Right atrium auricular region (tissue), 2 donors: ENCODE measurements at regions not wholly inside any gene's neighbourhood (a gene's known extent, or its start where the extent isn't known, plus 50 kb on each side); places are given as distances from the start of the nearest gene placed in this dataset.

Experiments used
- DNase-seq: peaks from one replicate; pipeline ENCODE4 v3.0.0-alpha.2; 2019; ENCODE audit warnings: low spot score
- H3K27ac ChIP-seq, 2 donors: fragments of 200-600 bp; sonication (generic); 1 replicate in 1 of 2; 2 replicates in 1 of 2; pipeline ENCODE4 v1.5.1; 2016 to 2019
- H3K27me3 ChIP-seq, 2 donors: fragments of 200-600 bp; sonication (generic); one replicate each; pipeline versions ENCODE4 v1.5.1 to v1.6.0; 2017 to 2019
- H3K36me3 ChIP-seq: fragments of 200-600 bp; sonication (generic); one replicate; pipeline ENCODE4 v1.5.1; 2016
- H3K4me1 ChIP-seq, 2 donors: fragments of 200-600 bp; sonication (generic); one replicate each; pipeline versions ENCODE4 v1.5.1 to v1.6.0; 2017 to 2019
- H3K4me3 ChIP-seq, 2 donors: fragments of 200-600 bp; sonication (generic); 1 replicate in 1 of 2; 2 replicates in 1 of 2; pipeline ENCODE4 v1.5.1; 2017 to 2019; ENCODE audit warnings: mild to moderate bottlenecking in 1 of 2, moderate library complexity in 1 of 2
- H3K9me3 ChIP-seq, 2 donors: fragments of 200-600 bp; sonication (generic); one replicate each; pipeline ENCODE4 v1.5.1; 2019
- CTCF ChIP-seq, 2 donors: fragments of 200-600 bp; sonication (generic); IDR thresholded peaks; one replicate each; pipeline ENCODE4 v1.5.1; 2019; ENCODE audit warnings: antibody characterized with exemption in 2 of 2

GRCh38 chr5:24331531-24331930 lies 313.2 kb downstream of the CDH10 start:
- H3K27ac ChIP-seq, result no peak overlapping the region
- no peak overlapping the region for H3K4me3 ChIP-seq
- DNase-seq, result no peak
- no peaks in the 10 kb centered on the region for H3K27me3 ChIP-seq
- no peaks in the 10 kb centered on the region for H3K9me3 ChIP-seq
- TF ChIP-seq CTCF (IDR thresholded peaks at IDR 0.05), result no peak
- no peaks in the 10 kb centered on the region for H3K36me3 ChIP-seq
- H3K4me1 ChIP-seq, result no peaks in the 10 kb centered on the region

- H3K36me3 ChIP-seq, result no peaks in the 10 kb centered on the region
Measured at GRCh38 chr5:24347158-24347557, 297.6 kb downstream of the CDH10 start.

GRCh38 chr5:24351285-24351684 lies 293.5 kb downstream of the CDH10 start:
- Histone ChIP-seq H3K27me3 (no peaks in the 10 kb centered on the region), H3K9me3 (no peaks in the 10 kb centered on the region), H3K4me1 (no peaks in the 10 kb centered on the region), H3K27ac (no peak overlapping the region), H3K36me3 (no peaks in the 10 kb centered on the region), H3K4me3 (no peak overlapping the region)
- no peak for TF ChIP-seq CTCF (IDR thresholded peaks at IDR 0.05)
- DNase-seq, result no peak

More at GRCh38 chr5:24347158-24347557, 297.6 kb downstream of the CDH10 start:
- Histone ChIP-seq H3K4me3 (no peak overlapping the region), H3K4me1 (no peaks in the 10 kb centered on the region), H3K9me3 (no peaks in the 10 kb centered on the region), H3K27me3 (no peaks in the 10 kb centered on the region), H3K27ac (no peak overlapping the region)
- TF ChIP-seq CTCF (IDR thresholded peaks at IDR 0.05), result no peak
- DNase-seq, result no peak

GRCh38 chr5:24353016-24353415 lies 291.8 kb downstream of the CDH10 start:
- no peaks in the 10 kb centered on the region for H3K4me1 ChIP-seq
- no peak for TF ChIP-seq CTCF (IDR thresholded peaks at IDR 0.05)
- no peaks in the 10 kb centered on the region for H3K27me3 ChIP-seq

GRCh38 chr5:24353611-24354010 lies 291.2 kb downstream of the CDH10 start:
- Histone ChIP-seq H3K4me3 (no peak overlapping the region), H3K9me3 (no peaks in the 10 kb centered on the region), H3K4me1 (no peaks in the 10 kb centered on the region), H3K27me3 (no peaks in the 10 kb centered on the region), H3K27ac (no peak overlapping the region), H3K36me3 (no peaks in the 10 kb centered on the region)
- TF ChIP-seq CTCF (IDR thresholded peaks at IDR 0.05), result no peak
- no peak for DNase-seq

More at GRCh38 chr5:24353016-24353415, 291.8 kb downstream of the CDH10 start:
- Histone ChIP-seq H3K27ac (no peak overlapping the region), H3K4me3 (no peak overlapping the region), H3K9me3 (no peaks in the 10 kb centered on the region), H3K36me3 (no peaks in the 10 kb centered on the region)
- no peak for DNase-seq

- Histone ChIP-seq H3K27me3 (no peaks in the 10 kb centered on the region), H3K4me1 (no peaks in the 10 kb centered on the region), H3K36me3 (no peaks in the 10 kb centered on the region), H3K4me3 (no peak overlapping the region), H3K9me3 (no peaks in the 10 kb centered on the region), H3K27ac (no peak overlapping the region)
- no peak for TF ChIP-seq CTCF (IDR thresholded peaks at IDR 0.05)
- no peak for DNase-seq
Measured at GRCh38 chr5:24363789-24364481, 280.8 kb downstream of the CDH10 start.
